Common myeloid progenitor, CD34-positive (primary cell): ENCODE measurements at regions not wholly inside any gene's neighbourhood (a gene's known extent, or its start where the extent isn't known, plus 50 kb on each side); places are given as distances from the start of the nearest gene placed in this dataset.

Experiments used
- CTCF ChIA-PET: fragments of 350-600 bp; sonication (Branson Sonifier 250); formaldehyde crosslinking; loops from one replicate; lab custom pipeline; 2021; ENCODE audit warnings: antibody characterized with exemption; lab: Charles Lee
- POLR2A ChIA-PET: fragments of 350-600 bp; sonication (Branson Sonifier 250); formaldehyde crosslinking; loops from one replicate; lab custom pipeline; 2021; ENCODE audit warnings: antibody characterized with exemption; lab: Charles Lee
- DNase-seq, 3 donors: peaks; one replicate each; pipeline versions ENCODE4 v3.0.0 to v3.0.0-alpha.2; 2013
- H3K27ac ChIP-seq, 2 experiments: 1 replicate in 1 of 2; 2 replicates in 1 of 2; pipeline ENCODE4 v1.7.0; 2013; ENCODE audit warnings: inconsistent platforms in 2 of 2, low read length in 2 of 2, mild to moderate bottlenecking in 2 of 2, low read depth in 1 of 2, moderate library complexity in 1 of 2; ENCODE audit not compliant: severe bottlenecking in 2 of 2, insufficient read depth in 1 of 2, poor library complexity in 1 of 2
- H3K27me3 ChIP-seq, 5 experiments: replicated peaks in 2 of 5; 1 replicate in 3 of 5; 2 replicates in 2 of 5; pipeline versions ENCODE4 v1.6.1 to v1.7.0; 2013; ENCODE audit warnings: low read length in 4 of 5, mild to moderate bottlenecking in 2 of 5, moderate library complexity in 2 of 5, inconsistent platforms in 1 of 5; ENCODE audit not compliant: insufficient read depth in 5 of 5, control insufficient read depth in 4 of 5
- H3K36me3 ChIP-seq, 4 experiments: 1 replicate in 2 of 4; 2 replicates in 2 of 4; pipeline versions ENCODE4 v1.6.1 to v1.7.0; 2013; ENCODE audit warnings: low read length in 3 of 4, control low read depth in 1 of 4, mild to moderate bottlenecking in 1 of 4; ENCODE audit not compliant: control insufficient read depth in 4 of 4, insufficient read depth in 4 of 4
- H3K4me1 ChIP-seq, 4 experiments: 1 replicate in 3 of 4; 2 replicates in 1 of 4; pipeline versions ENCODE4 v1.6.1 to v1.7.1; 2013; ENCODE audit warnings: low read length in 3 of 4, mild to moderate bottlenecking in 3 of 4, control low read depth in 1 of 4, inconsistent platforms in 1 of 4, moderate library complexity in 1 of 4; ENCODE audit not compliant: control insufficient read depth in 4 of 4, insufficient read depth in 4 of 4; ENCODE audit errors: control extremely low read depth in 1 of 4
- H3K4me3 ChIP-seq, 7 experiments: 1 replicate in 4 of 7; 2 replicates in 3 of 7; pipeline versions ENCODE4 v1.5.1 to v1.7.0; 2013; ENCODE audit warnings: mild to moderate bottlenecking in 7 of 7, low read length in 6 of 7, moderate library complexity in 6 of 7, inconsistent platforms in 2 of 7, low read depth in 2 of 7, control low read depth in 1 of 7; ENCODE audit not compliant: insufficient read depth in 4 of 7, control insufficient read depth in 1 of 7; ENCODE audit errors: extremely low read depth in 1 of 7
- H3K9me3 ChIP-seq, 5 experiments: 1 replicate in 4 of 5; 2 replicates in 1 of 5; pipeline versions ENCODE4 v1.6.1 to v1.7.1; 2013; ENCODE audit warnings: low read length in 4 of 5, mild to moderate bottlenecking in 2 of 5, inconsistent platforms in 1 of 5, low read depth in 1 of 5, moderate library complexity in 1 of 5; ENCODE audit not compliant: control insufficient read depth in 4 of 5, insufficient read depth in 2 of 5; ENCODE audit errors: control extremely low read depth in 1 of 5
- WGBS: methylation state at CpG from one replicate; pipeline ENCODE4 v1.1.5; 2013; ENCODE audit not compliant: insufficient coverage; 5-methylcytosine and 5-hydroxymethylcytosine counted together

DNA sequence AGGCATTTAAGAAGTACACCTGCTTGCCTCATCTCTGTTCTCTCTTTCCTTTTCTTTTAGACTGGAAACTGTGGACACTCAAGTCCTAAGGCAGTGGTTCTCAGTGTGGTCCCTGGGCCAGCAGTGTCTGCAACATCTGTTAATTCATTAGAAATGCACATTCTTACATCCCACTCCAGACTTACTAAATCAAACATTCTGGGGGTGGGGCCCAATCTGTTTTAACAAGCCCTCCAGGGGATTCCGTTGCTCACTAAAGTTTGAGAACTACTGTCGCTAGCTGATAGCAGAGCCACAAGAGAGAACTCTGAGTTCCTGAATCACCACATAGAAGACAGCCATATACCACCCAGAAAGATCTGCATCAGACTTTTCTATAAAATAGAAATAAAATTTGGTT lies 430.6 kb downstream of the BCOR start:
- no peak overlapping the region for H3K27ac ChIP-seq
- H3K36me3 ChIP-seq = no peaks in the 10 kb centered on the region
- H3K27me3 ChIP-seq = no peaks in the 10 kb centered on the region
- H3K4me3 ChIP-seq = no peak overlapping the region
- WGBS = no CpG with 5 or more reads among the region's 2 CpGs
- H3K4me1 ChIP-seq = no peaks in the 10 kb centered on the region
- no peaks in the 10 kb centered on the region for H3K9me3 ChIP-seq
- peak in 2 of 3 donors; percentile 32 to 50 for DNase-seq
- ChIA-PET POLR2A (no interaction called here), CTCF (no interaction called here)

DNA sequence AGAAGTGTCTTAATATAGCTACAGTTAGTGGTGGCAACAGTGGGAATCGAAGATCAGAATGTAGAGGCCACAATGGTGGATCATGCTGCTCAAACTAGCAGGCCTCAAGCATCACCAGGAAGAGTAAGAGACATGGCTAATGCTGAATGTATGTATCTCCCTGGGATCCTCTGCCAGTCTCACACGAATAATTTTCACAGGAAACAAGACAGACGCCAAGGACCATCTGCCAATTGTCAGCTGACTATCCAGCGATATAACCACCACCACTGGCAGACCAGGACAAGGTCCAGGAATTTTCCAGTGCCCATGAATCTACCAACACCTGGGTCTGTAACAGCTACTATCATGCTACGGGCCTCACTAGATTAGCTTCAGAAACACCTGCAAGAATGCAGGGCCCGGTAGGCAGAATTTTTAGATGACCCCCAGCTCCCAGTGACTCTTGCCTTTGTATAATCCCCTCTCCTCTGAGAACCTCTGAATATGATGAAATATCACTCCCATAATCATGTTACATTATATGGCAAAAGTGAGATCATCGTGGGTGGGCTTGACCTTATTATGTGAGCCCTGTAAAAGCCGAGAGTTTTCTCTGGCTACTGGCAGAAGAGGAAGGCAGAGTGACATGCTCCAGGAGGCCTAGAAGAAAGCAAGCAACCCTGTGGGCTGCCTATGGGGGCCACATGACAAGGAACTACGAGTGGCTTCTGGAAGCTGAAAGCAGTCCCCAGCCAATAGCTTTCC lies 429.8 kb downstream of the BCOR start:
- 85% methylated on average over 8 of the region's 9 CpGs for WGBS
- Histone ChIP-seq H3K36me3 (no peaks in the 10 kb centered on the region), H3K4me3 (no peak overlapping the region), H3K27me3 (no peaks in the 10 kb centered on the region), H3K27ac (no peak overlapping the region), H3K4me1 (no peaks in the 10 kb centered on the region), H3K9me3 (no peaks in the 10 kb centered on the region)
- DNase-seq = no peak
- CTCF ChIA-PET = no interaction called here
- POLR2A ChIA-PET = no interaction called here

DNA sequence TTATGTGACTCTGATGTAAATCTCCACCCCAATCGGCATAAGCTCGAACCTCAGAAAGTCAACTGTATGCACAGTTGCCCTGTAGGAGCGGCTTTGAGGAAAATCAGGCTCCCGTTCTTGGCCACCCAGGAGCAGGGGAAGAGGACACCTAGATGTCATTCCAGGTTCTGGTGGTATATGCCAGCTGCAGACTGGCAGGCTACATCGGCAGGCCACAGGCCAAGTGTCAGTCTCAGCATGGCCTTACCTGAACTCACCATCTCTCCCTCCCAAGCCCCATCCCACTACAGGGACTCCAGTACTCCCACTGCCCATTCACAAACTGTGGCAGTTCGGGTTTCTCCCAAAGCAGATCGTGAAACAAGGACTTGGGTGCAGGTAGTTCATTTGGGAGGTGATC lies 428.1 kb downstream of the BCOR start:
- no peak overlapping the region for H3K27ac ChIP-seq
- H3K4me3 ChIP-seq = no peak overlapping the region
- CTCF ChIA-PET = no interaction called here
- no peaks in the 10 kb centered on the region for H3K27me3 ChIP-seq
- no peak for DNase-seq
- POLR2A ChIA-PET = no interaction called here
- no peaks in the 10 kb centered on the region for H3K9me3 ChIP-seq
- 86% methylated on average over 5 of the region's 7 CpGs for WGBS
- H3K4me1 ChIP-seq = no peaks in the 10 kb centered on the region
- H3K36me3 ChIP-seq = no peaks in the 10 kb centered on the region

DNA sequence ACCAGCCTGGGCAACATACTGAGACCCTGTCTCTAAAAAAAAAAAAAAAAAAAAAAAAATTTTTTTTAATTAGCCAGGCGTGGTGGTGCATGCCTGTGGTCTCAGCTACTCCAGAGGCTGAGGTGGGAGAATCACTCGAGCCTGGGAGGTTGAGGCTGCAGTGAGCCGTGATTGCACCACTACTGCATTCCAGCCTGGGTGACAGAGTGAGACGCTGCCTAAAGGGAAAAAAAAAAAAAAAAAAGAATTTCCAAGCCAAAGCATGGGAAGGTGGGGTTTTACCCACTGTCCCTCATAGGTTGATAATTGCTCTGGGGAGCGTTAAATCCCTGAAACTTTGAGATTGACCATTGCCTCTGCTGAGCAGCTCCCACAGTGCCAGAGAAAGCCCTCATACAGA lies 427.5 kb downstream of the BCOR start:
- no peaks in the 10 kb centered on the region for H3K27me3 ChIP-seq

DNA sequence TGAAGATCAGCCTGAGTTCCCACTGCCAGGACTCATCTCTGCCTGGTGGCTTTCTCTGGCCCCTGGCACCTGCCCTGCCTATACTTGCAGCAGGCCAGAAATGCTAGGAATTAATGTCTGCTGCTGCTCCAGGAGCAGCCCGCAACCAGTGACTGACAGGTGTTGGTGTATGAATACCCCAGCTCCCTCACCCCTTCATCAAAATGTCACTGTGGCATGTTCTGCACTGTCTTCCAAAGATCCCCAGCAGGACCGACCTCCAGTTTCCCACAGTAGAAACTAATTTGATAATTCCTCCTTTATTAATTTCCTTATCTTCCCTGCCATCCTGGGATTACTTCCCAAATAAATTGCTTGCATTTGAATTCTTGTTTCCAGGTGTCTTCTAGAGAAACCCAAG lies 425.4 kb downstream of the BCOR start:
- Histone ChIP-seq H3K27ac (no peak overlapping the region), H3K4me3 (no peak overlapping the region), H3K27me3 (no peaks in the 10 kb centered on the region), H3K4me1 (no peaks in the 10 kb centered on the region), H3K9me3 (no peaks in the 10 kb centered on the region), H3K36me3 (no peaks in the 10 kb centered on the region)
- ChIA-PET POLR2A (interaction anchor here (0.6 kb wide), 1 partner anchor 18 kb away, joined by 3 read pairs; no protein-coding TSS in a partner anchor), CTCF (no interaction called here)
- WGBS = 80% methylated on average over 1 of the region's 2 CpGs
- no peak for DNase-seq

More for the DNA sequence above, 427.5 kb downstream of the BCOR start:
- H3K4me3 ChIP-seq = no peak overlapping the region
- no peaks in the 10 kb centered on the region for H3K9me3 ChIP-seq
- H3K4me1 ChIP-seq = no peaks in the 10 kb centered on the region
- no peak overlapping the region for H3K27ac ChIP-seq
- no peaks in the 10 kb centered on the region for H3K36me3 ChIP-seq
- WGBS = 86% methylated on average over 5 of the region's 5 CpGs
- ChIA-PET POLR2A (no interaction called here), CTCF (no interaction called here)
- DNase-seq = no peak

DNA sequence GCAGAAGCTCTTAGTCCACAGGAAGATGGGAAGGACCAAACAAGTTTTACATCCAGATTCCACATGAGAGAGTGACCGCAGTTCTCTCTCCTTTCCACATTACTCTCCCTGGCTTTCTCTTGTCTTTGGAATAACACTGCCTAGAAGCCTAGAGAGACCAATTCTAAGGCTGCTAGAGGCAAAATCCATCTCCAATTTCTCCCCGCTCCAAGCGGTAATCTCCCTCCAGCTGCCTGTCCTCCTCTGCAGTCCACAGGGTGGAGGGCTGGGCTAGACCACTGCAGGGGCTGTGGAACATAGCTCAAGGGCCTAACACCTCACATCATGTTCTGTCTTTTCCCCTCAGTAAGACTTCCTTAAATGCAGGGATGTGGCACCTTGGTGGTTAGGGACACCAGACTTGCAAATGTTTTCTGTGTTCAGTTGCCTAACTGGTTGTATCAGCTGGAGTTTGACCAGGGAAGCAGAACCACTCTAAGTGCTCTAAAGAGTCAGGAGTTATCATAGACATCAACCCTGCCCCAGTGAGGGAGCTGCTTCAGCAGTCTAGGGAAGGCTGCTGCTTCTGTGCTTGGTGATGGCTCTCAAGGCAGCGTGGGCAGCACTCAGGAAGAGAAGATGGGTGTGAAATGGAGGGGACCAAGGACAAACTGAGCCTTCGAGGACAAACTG lies 423.1 kb downstream of the BCOR start:
- CTCF ChIA-PET = no interaction called here
- DNase-seq = no peak
- H3K27me3 ChIP-seq = no peaks in the 10 kb centered on the region
- no peaks in the 10 kb centered on the region for H3K4me1 ChIP-seq
- WGBS = 81% methylated on average over 5 of the region's 5 CpGs
- H3K4me3 ChIP-seq = no peak overlapping the region
- H3K36me3 ChIP-seq = no peaks in the 10 kb centered on the region
- no peaks in the 10 kb centered on the region for H3K9me3 ChIP-seq
- H3K27ac ChIP-seq = no peak overlapping the region
- POLR2A ChIA-PET = no interaction called here

DNA sequence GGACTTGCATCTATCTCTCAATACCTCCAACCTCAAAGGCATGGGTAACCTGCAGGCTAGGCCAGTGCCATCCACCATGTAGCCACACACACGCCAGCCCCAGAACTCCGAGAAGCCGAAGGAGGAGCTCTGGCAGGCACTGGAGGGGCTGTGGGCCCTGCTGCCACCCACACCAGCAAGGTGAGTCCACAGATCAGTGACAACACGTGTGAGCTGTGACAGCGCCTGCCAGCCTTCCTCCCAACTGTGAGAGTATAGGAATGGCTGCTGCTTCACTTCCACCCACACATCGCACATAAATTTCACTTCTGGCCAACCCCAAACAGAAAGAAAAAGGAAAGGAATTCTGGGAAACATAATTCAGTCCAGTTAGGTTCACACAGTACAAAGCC lies 422.6 kb downstream of the BCOR start:
- no peaks in the 10 kb centered on the region for H3K36me3 ChIP-seq
- CTCF ChIA-PET = no interaction called here
- H3K4me1 ChIP-seq = no peaks in the 10 kb centered on the region
- no peaks in the 10 kb centered on the region for H3K27me3 ChIP-seq
- no peak overlapping the region for H3K27ac ChIP-seq
- no peak overlapping the region for H3K4me3 ChIP-seq
- WGBS = 89% methylated on average over 5 of the region's 6 CpGs
- no peak for DNase-seq
- POLR2A ChIA-PET = no interaction called here
- no peaks in the 10 kb centered on the region for H3K9me3 ChIP-seq
